OCI-LY3 (cell line): ENCODE measurements at regions not wholly inside any gene's neighbourhood (a gene's known extent, or its start where the extent isn't known, plus 50 kb on each side); places are given as distances from the start of the nearest gene placed in this dataset.

Source experiments
- H2AFZ ChIP-seq: fragments of 200-600, 300-600 bp; shearing (Covaris generic); 2 replicates; pipeline ENCODE4 v1.6.0; 2014; ENCODE audit warnings: antibody characterized with exemption, low read depth, low read length
- H3K27ac ChIP-seq: fragments of 200-600, 300-600 bp; sonication (generic); 2 replicates; pipeline ENCODE4 v1.5.1; 2014; ENCODE audit warnings: mild to moderate bottlenecking, low read length, moderate library complexity, mixed read lengths
- H3K27me3 ChIP-seq: fragments of 200-600, 300-600 bp; sonication (generic); 2 replicates; pipeline ENCODE4 v1.6.1; 2014; ENCODE audit warnings: low read depth, low read length, mixed read lengths
- H3K36me3 ChIP-seq: fragments of 200-600, 300-600 bp; sonication (generic); replicated peaks from 2 replicates; pipeline ENCODE3; 2014; ENCODE audit warnings: low read depth, low read length, mixed read lengths
- H3K4me1 ChIP-seq: fragments of 300-600, 200-600 bp; sonication (generic); 2 replicates; pipeline ENCODE4 v1.6.1; 2014; ENCODE audit warnings: low read length, mixed read lengths
- H3K4me2 ChIP-seq: fragments of 200-600, 300-600 bp; sonication (generic); 2 replicates; pipeline ENCODE4 v1.6.1; 2014; ENCODE audit warnings: low read length, mixed read lengths
- H3K4me3 ChIP-seq: fragments of 300-600, 200-600 bp; sonication (generic); 2 replicates; pipeline ENCODE4 v1.5.1; 2014; ENCODE audit warnings: antibody characterized with exemption, mild to moderate bottlenecking, low read length, moderate library complexity
- H3K79me2 ChIP-seq: fragments of 300-600, 200-600 bp; shearing (Covaris generic); 2 replicates; pipeline ENCODE4 v1.6.1; 2014; ENCODE audit warnings: mild to moderate bottlenecking, low read length, mixed read lengths
- H3K9ac ChIP-seq: fragments of 300-600, 200-600 bp; shearing (Covaris generic); 2 replicates; pipeline ENCODE4 v1.6.0; 2014; ENCODE audit warnings: mild to moderate bottlenecking, low read length, moderate library complexity
- H3K9me3 ChIP-seq: fragments of 200-600, 300-600 bp; shearing (Covaris generic); 2 replicates; pipeline ENCODE4 v1.6.1; 2014; ENCODE audit warnings: low read length, mixed read lengths; ENCODE audit not compliant: insufficient read depth
- H4K20me1 ChIP-seq: fragments of 200-600, 300-600 bp; sonication (generic); 2 replicates; pipeline ENCODE4 v1.6.1; 2016; ENCODE audit warnings: low read length, mixed read lengths; ENCODE audit not compliant: insufficient read depth
- EZH2phosphoT487 ChIP-seq: fragments of 200-600 bp; shearing (Covaris generic); IDR thresholded peaks from 2 replicates; pipeline ENCODE4 v1.6.1; 2018; ENCODE audit warnings: antibody characterized with exemption, mixed run types, low read depth
- TF ChIP-seq, protein P1 (sequence below): fragments of 200-600, 300-600 bp; sonication (generic); IDR thresholded peaks from 2 replicates; pipeline ENCODE4 v1.5.1; 2014; ENCODE audit warnings: antibody characterized with exemption, low read length, low read depth

DNA sequence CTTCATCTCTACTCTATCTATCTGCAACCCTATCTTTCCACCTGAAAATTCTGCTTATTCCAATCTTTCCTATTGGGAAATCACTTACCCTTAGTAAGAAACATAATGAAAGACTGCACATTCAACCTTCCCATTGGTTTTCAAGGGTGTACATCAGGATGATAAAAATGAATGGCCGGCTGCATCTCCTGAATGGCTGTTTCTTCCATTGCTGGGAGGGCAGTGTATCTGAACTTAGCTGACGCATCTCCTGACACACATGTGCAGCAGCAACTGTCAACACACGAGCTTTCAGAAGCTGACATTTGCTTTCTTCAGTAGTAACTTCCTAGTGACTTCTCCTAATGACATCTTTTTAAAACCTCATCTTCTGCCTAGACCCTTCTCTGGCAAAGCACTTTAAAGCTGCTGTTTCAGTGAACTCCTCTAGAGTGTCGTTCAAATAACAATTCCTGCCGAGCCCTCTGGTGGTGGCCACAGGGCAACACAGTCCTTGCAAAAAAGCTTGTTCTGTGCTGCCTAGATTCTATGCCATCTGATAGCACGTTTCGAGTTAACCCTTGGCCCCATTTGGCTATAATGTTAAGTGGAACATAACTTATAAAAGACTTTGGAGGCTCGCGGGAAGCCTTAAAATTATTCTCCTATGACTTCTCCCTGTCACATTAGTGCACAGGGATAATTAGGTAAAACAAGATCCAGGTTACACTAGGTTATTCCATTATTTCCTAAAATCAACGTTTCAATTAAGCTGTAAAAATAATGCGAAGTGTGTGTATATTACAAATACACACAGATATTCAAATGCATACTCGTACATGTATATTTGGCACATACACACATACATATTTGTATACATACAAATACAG, 2340.7 kb downstream of the PCDH7 start:
- no peaks in the 10 kb centered on the region for H3K79me2 ChIP-seq
- H3K27ac ChIP-seq: no peak overlapping the region
- no peak overlapping the region for H2AFZ ChIP-seq
- H3K4me1 ChIP-seq: no peaks in the 10 kb centered on the region
- TF ChIP-seq, protein P1, sequence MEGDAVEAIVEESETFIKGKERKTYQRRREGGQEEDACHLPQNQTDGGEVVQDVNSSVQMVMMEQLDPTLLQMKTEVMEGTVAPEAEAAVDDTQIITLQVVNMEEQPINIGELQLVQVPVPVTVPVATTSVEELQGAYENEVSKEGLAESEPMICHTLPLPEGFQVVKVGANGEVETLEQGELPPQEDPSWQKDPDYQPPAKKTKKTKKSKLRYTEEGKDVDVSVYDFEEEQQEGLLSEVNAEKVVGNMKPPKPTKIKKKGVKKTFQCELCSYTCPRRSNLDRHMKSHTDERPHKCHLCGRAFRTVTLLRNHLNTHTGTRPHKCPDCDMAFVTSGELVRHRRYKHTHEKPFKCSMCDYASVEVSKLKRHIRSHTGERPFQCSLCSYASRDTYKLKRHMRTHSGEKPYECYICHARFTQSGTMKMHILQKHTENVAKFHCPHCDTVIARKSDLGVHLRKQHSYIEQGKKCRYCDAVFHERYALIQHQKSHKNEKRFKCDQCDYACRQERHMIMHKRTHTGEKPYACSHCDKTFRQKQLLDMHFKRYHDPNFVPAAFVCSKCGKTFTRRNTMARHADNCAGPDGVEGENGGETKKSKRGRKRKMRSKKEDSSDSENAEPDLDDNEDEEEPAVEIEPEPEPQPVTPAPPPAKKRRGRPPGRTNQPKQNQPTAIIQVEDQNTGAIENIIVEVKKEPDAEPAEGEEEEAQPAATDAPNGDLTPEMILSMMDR: peak; percentile 81
- TF ChIP-seq EZH2phosphoT487: no peak
- no peak overlapping the region for H3K9ac ChIP-seq
- no peaks in the 10 kb centered on the region for H3K36me3 ChIP-seq
- H3K27me3 ChIP-seq: no peaks in the 10 kb centered on the region
- no peaks in the 10 kb centered on the region for H4K20me1 ChIP-seq
- peak overlapping the region; percentile 44 for H3K4me2 ChIP-seq
- H3K9me3 ChIP-seq: no peaks in the 10 kb centered on the region
- H3K4me3 ChIP-seq: no peak overlapping the region

DNA sequence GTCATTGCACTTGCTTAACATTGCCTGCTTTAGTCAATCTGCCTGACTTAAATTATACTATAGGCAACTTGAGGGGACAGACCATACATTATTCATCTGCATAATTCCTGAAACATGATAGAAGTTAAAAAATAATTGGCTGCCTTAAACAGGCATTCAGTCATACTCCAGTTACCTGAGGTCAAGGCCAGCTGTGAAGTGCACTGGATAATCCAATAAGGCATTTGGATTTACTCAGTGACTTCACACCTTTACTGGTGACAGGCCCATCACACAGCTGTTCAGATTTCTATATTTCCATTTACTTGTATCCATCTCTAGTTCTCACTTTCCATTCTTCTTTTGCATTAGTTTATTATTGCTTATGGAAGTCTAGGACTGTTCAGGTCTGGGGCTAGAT, 2341.6 kb downstream of the PCDH7 start:
- no peak overlapping the region for H2AFZ ChIP-seq
- H3K27ac ChIP-seq: no peak overlapping the region
- no peaks in the 10 kb centered on the region for H3K27me3 ChIP-seq
- no peaks in the 10 kb centered on the region for H3K36me3 ChIP-seq
- no peaks in the 10 kb centered on the region for H3K4me1 ChIP-seq
- H3K9ac ChIP-seq: no peak overlapping the region
- H3K4me2 ChIP-seq: no peak overlapping the region
- no peaks in the 10 kb centered on the region for H4K20me1 ChIP-seq
- no peaks in the 10 kb centered on the region for H3K79me2 ChIP-seq
- no peak overlapping the region for H3K4me3 ChIP-seq
- no peaks in the 10 kb centered on the region for H3K9me3 ChIP-seq
- TF ChIP-seq, protein P1: no peak

DNA sequence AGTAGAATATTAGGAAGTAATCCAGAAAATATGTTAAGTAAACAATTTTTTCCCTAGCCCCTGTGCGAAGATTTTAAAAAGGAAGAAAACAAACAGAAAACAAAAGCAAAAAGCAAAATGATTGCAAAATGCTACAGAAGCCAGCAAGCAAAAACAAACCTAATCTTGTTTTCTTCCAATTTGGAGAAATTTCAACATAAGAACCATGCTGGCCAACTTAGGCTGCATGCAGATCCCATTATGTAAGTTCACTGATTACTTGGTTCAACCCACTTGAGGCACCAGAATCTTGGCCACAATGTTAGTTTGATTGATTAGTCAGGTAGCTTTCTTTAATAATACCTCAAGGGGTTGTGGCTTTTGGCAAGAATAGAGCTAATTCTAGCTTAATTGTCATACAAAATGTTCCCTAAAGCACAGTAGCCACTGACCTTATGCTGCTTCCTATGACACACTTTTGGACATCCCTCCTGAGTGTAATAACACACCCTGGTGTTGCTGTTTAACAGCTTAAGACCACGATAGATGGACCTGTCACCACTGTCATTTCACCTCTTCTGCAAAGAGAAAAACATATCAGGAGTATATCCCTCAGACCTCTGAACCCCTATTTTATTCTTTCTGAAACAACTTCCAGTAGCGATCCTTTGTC, 2342.1 kb downstream of the PCDH7 start:
- no peaks in the 10 kb centered on the region for H3K36me3 ChIP-seq
- H3K9ac ChIP-seq: no peak overlapping the region
- no peak overlapping the region for H3K27ac ChIP-seq
- no peaks in the 10 kb centered on the region for H3K9me3 ChIP-seq
- no peak overlapping the region for H3K4me2 ChIP-seq
- no peak overlapping the region for H3K4me3 ChIP-seq
- H2AFZ ChIP-seq: no peak overlapping the region
- H3K27me3 ChIP-seq: no peaks in the 10 kb centered on the region
- no peaks in the 10 kb centered on the region for H3K79me2 ChIP-seq
- no peak for TF ChIP-seq EZH2phosphoT487
- TF ChIP-seq, protein P1: no peak
- no peaks in the 10 kb centered on the region for H4K20me1 ChIP-seq
- no peaks in the 10 kb centered on the region for H3K4me1 ChIP-seq

DNA sequence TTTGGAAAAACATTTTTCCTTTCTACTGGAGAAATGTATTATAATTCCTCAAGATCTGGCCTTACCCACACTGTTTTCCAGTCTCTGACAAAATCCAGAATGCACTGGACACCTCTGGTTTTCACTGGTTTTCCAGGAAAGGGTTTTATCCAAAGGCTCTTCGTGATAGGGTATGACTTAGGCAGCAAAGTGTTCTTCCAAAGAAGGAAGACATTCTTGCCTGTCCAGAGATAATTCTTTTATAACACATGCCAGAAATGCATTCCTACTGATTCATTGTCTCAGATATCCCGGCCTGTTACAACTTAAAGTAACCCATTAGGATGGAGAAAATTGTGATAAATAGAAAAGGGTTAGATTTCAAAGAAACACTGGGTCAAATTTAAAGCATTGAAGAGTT, 2343.1 kb downstream of the PCDH7 start:
- Histone ChIP-seq H3K4me1 (no peaks in the 10 kb centered on the region), H3K9me3 (no peaks in the 10 kb centered on the region), H3K36me3 (no peaks in the 10 kb centered on the region), H3K79me2 (no peaks in the 10 kb centered on the region), H2AFZ (no peak overlapping the region), H3K27ac (no peak overlapping the region), H3K4me3 (no peak overlapping the region), H4K20me1 (no peaks in the 10 kb centered on the region), H3K27me3 (no peaks in the 10 kb centered on the region), H3K4me2 (no peak overlapping the region), H3K9ac (no peak overlapping the region)
- no peak for TF ChIP-seq EZH2phosphoT487
- TF ChIP-seq, protein P1: no peak
